Endothelial cell of umbilical vein (primary cell): ENCODE measurements at regions not wholly inside any gene's neighbourhood (a gene's known extent, or its start where the extent isn't known, plus 50 kb on each side); places are given as distances from the start of the nearest gene placed in this dataset.

ENCODE experiments used
- BruUV-seq: library from RNA; stranded (reverse); fragments of 400-500 nt; replicated peaks from 2 replicates; lab custom pipeline; 2021; lab: Mats Ljungman, UMichigan
- CTCF ChIA-PET: fragments of 300-600, 350-600 bp; sonication (Branson Sonifier 250); formaldehyde crosslinking; loops from one replicate; lab custom pipeline; 2021; ENCODE audit warnings: antibody characterized with exemption, inconsistent platforms; lab: Charles Lee
- POLR2A ChIA-PET: fragments of 300-600, 350-600 bp; sonication (Branson Sonifier 250); formaldehyde crosslinking; loops from one replicate; lab custom pipeline; 2021; ENCODE audit warnings: antibody characterized with exemption, inconsistent platforms; lab: Charles Lee
- DNase-seq: peaks from one replicate; pipeline ENCODE4 v3.0.0-alpha.2; 2011; ENCODE audit warnings: low read depth, low spot score
- FAIRE-seq: peaks from 2 replicates; lab custom pipeline; 2011; peaks lifted over from hg19 to GRCh38; lab: Jason Lieb, UNC
- H2AFZ ChIP-seq: 2 replicates; pipeline ENCODE4 v1.6.0; 2012; ENCODE audit warnings: low read depth, low read length, control low read depth, inconsistent platforms
- H3K27ac ChIP-seq: 2 replicates; pipeline ENCODE4 v1.5.1; 2011; ENCODE audit warnings: low read depth, mild to moderate bottlenecking, control low read depth, low read length, moderate library complexity; ENCODE audit not compliant: insufficient read depth
- H3K27me3 ChIP-seq, 2 experiments: 2 replicates each; pipeline versions ENCODE4 v1.6.0 to v1.6.1; 2011; ENCODE audit warnings: low read length in 2 of 2, mixed read lengths in 1 of 2; ENCODE audit not compliant: control insufficient read depth in 2 of 2, insufficient read depth in 2 of 2
- H3K36me3 ChIP-seq, 2 experiments: 2 replicates in 1 of 2; 3 replicates in 1 of 2; pipeline ENCODE4 v1.5.1; 2011; ENCODE audit warnings: low read length in 2 of 2, mild to moderate bottlenecking in 1 of 2, moderate library complexity in 1 of 2; ENCODE audit not compliant: control insufficient read depth in 2 of 2, insufficient read depth in 2 of 2; ENCODE audit errors: extremely low read depth in 1 of 2
- H3K4me1 ChIP-seq: 3 replicates; pipeline ENCODE4 v1.5.1; 2011; ENCODE audit warnings: mild to moderate bottlenecking, low read length; ENCODE audit not compliant: control insufficient read depth, insufficient read depth; ENCODE audit errors: extremely low read depth
- H3K4me2 ChIP-seq: 2 replicates; pipeline ENCODE4 v1.6.1; 2011; ENCODE audit warnings: low read length, control low read depth, mixed read lengths; ENCODE audit not compliant: insufficient read depth
- H3K4me3 ChIP-seq, 3 experiments: fragments of 200-600 bp in 1 of 3; sonication (generic), shearing (Covaris generic) in 1 of 3; replicated peaks in 1 of 3; 2 replicates each; pipeline ENCODE4 v1.5.1; 2011 to 2016; ENCODE audit warnings: control low read depth in 3 of 3, low read length in 3 of 3, mild to moderate bottlenecking in 2 of 3, inconsistent platforms in 1 of 3, low read depth in 1 of 3, moderate library complexity in 1 of 3; ENCODE audit not compliant: insufficient read depth in 1 of 3
- H3K79me2 ChIP-seq: 2 replicates; pipeline ENCODE4 v1.6.0; 2012; ENCODE audit warnings: low read length, inconsistent platforms; ENCODE audit not compliant: control insufficient read depth, insufficient read depth
- H3K9ac ChIP-seq: replicated peaks from 2 replicates; pipeline ENCODE3; 2011; ENCODE audit warnings: low read length, control low read depth; ENCODE audit not compliant: insufficient read depth; ENCODE audit errors: extremely low read depth
- H3K9me1 ChIP-seq: replicated peaks from 3 replicates; pipeline ENCODE4 v1.6.0; 2011; ENCODE audit warnings: mild to moderate bottlenecking, low read length; ENCODE audit not compliant: control insufficient read depth, insufficient read depth; ENCODE audit errors: extremely low read depth
- H3K9me3 ChIP-seq: replicated peaks from 2 replicates; pipeline ENCODE4 v1.5.1; 2012; ENCODE audit warnings: low read length, inconsistent platforms; ENCODE audit not compliant: control insufficient read depth, insufficient read depth
- H4K20me1 ChIP-seq: replicated peaks from 2 replicates; pipeline ENCODE3; 2011; ENCODE audit warnings: mild to moderate bottlenecking, low read length; ENCODE audit not compliant: control insufficient read depth, insufficient read depth; ENCODE audit errors: extremely low read depth
- EZH2 ChIP-seq: IDR thresholded peaks from 2 replicates; pipeline ENCODE4 v1.6.1; 2012; ENCODE audit warnings: borderline replicate concordance, low read depth, mild to moderate bottlenecking, moderate library complexity, low read length, inconsistent platforms; ENCODE audit not compliant: severe bottlenecking
- FOS ChIP-seq: IDR thresholded peaks from 2 replicates; pipeline ENCODE4 v1.6.1; 2011; ENCODE audit warnings: mild to moderate bottlenecking, low read length, moderate library complexity, borderline replicate concordance; ENCODE audit not compliant: insufficient read depth
- GATA2 ChIP-seq: IDR thresholded peaks from 2 replicates; pipeline ENCODE4 v1.7.0; 2011; ENCODE audit warnings: low read depth, mild to moderate bottlenecking, moderate library complexity, mixed read lengths, low read length; ENCODE audit not compliant: insufficient read length, insufficient read depth
- JUN ChIP-seq: IDR thresholded peaks from 2 replicates; pipeline ENCODE4 v1.6.1; 2011; ENCODE audit warnings: borderline replicate concordance, low read depth; ENCODE audit not compliant: insufficient read length, insufficient read depth
- MYC ChIP-seq: IDR thresholded peaks from one replicate; pipeline ENCODE4 v1.6.1; 2011; ENCODE audit warnings: mild to moderate bottlenecking, low read depth, low read length
- POLR2A ChIP-seq: IDR thresholded peaks from 2 replicates; pipeline ENCODE4 v1.6.1; 2012; ENCODE audit warnings: low read depth, mild to moderate bottlenecking, control low read depth, low read length
- POLR2AphosphoS5 ChIP-seq: IDR thresholded peaks from 2 replicates; pipeline ENCODE4 v1.6.1; 2012; ENCODE audit warnings: low read depth, mild to moderate bottlenecking, control low read depth, low read length, moderate library complexity; ENCODE audit not compliant: insufficient read depth
- dilution Hi-C: fragments of 300-500 bp; cut with MboI; formaldehyde crosslinking; loops from one replicate; pipeline ENCODE4 v1.15.0; 2019; ENCODE audit warnings: low sequenced_read_pairs; ENCODE audit not compliant: extremely low pct_ligation_motif_present
- intact Hi-C: fragments of 100-400 bp; cut with micrococcal nuclease; formaldehyde crosslinking; loops from one replicate; pipeline ENCODE4 v1.10.0; 2022
- TF ChIP-seq, protein P1 (sequence below), 2 donors: IDR thresholded peaks; 1 replicate in 1 of 2; 2 replicates in 1 of 2; pipeline ENCODE4 v1.5.1; 2011; ENCODE audit warnings: low read length in 2 of 2, mild to moderate bottlenecking in 2 of 2, moderate library complexity in 2 of 2, control low read depth in 1 of 2, inconsistent platforms in 1 of 2, low read depth in 1 of 2; ENCODE audit not compliant: insufficient read depth in 1 of 2; ENCODE audit errors: extremely low read depth in 1 of 2
- TF ChIP-seq, protein P2 (sequence below): IDR thresholded peaks from 2 replicates; pipeline ENCODE4 v1.6.1; 2011; ENCODE audit not compliant: insufficient read depth, insufficient read length

DNA sequence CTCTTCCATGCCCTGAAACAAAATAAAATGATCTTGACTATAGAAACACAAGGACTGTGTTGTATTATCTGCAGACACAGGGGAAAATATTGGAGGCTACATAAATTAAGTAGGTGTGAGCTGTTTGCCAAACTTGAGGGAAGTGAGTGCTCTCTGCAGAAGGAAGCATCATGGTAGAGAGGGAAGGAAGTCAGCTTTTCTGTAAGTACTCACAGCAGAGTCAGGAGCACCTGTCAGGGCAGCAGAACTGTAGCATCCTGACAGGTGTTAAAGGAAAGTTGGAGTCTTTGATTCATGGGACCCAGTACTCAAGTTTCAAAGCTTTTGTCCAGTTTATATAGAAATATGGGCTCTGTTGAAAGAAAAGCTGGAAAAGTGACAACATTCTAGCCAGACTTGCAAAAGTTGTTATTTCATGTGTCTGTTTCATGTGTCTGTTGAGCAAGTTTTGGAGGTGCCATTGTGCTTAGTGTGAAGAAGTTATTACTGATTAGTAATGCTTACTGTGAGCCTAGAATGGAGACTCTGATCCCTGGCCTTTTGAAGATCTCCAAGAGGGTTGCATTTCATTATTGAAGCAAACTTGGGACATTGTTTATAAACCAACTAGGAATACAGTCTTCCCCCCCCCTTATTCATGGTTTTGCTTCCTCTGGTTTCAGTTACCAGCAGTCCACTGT, 194.7 kb downstream of the SPATA31D1 start:
- H2AFZ ChIP-seq = no peak overlapping the region
- H3K27me3 ChIP-seq = no peaks in the 10 kb centered on the region
- no peaks in the 10 kb centered on the region for H3K9me3 ChIP-seq
- H3K27ac ChIP-seq = no peak overlapping the region
- DNase-seq = no peak
- no peaks in the 10 kb centered on the region for H3K4me1 ChIP-seq
- dilution Hi-C loops = no loop called here
- H3K4me2 ChIP-seq = no peak overlapping the region
- ChIA-PET CTCF (no interaction called here), POLR2A (no interaction called here)
- H3K79me2 ChIP-seq = no peaks in the 10 kb centered on the region
- no peak overlapping the region for H3K9ac ChIP-seq
- no peak overlapping the region for H3K4me3 ChIP-seq
- no TSS peak for BruUV-seq
- TF ChIP-seq MYC (no peak), EZH2 (no peak)
- FAIRE-seq = no peak
- H3K9me1 ChIP-seq = no peaks in the 10 kb centered on the region
- H4K20me1 ChIP-seq = no peaks in the 10 kb centered on the region
- no peaks in the 10 kb centered on the region for H3K36me3 ChIP-seq
- intact Hi-C loops = no loop called here

DNA sequence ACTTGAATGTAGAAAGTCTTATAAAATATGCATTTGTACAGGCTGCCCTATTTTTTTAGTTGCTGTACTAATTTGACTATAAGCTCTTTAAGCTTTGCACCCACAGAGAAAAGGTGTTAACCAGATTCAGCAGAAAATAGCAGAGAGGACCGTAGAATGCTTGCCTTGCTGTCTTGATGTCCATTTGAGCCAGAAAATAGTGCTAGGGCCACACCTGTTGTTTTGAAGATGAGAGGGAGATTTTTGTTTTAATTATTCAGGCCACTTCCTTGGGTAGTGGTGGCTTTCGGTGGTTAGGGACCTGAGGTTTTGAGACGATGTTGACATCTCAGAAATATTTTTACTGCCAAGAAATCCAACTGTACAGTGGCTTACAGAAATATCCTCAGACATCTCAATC, 196.0 kb downstream of the SPATA31D1 start:
- TF ChIP-seq GATA2 (no peak), EZH2 (no peak), POLR2AphosphoS5 (no peak), JUN (no peak), POLR2A (no peak), MYC (no peak), FOS (no peak)
- TF ChIP-seq, protein P1, sequence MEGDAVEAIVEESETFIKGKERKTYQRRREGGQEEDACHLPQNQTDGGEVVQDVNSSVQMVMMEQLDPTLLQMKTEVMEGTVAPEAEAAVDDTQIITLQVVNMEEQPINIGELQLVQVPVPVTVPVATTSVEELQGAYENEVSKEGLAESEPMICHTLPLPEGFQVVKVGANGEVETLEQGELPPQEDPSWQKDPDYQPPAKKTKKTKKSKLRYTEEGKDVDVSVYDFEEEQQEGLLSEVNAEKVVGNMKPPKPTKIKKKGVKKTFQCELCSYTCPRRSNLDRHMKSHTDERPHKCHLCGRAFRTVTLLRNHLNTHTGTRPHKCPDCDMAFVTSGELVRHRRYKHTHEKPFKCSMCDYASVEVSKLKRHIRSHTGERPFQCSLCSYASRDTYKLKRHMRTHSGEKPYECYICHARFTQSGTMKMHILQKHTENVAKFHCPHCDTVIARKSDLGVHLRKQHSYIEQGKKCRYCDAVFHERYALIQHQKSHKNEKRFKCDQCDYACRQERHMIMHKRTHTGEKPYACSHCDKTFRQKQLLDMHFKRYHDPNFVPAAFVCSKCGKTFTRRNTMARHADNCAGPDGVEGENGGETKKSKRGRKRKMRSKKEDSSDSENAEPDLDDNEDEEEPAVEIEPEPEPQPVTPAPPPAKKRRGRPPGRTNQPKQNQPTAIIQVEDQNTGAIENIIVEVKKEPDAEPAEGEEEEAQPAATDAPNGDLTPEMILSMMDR (IDR thresholded peaks at IDR 0.05; ENCODE audit: extremely low read depth in 1 of 2, insufficient read depth in 1 of 2, low read depth in 1 of 2, low read length in 2 of 2) = no peak
- TF ChIP-seq, protein P2, sequence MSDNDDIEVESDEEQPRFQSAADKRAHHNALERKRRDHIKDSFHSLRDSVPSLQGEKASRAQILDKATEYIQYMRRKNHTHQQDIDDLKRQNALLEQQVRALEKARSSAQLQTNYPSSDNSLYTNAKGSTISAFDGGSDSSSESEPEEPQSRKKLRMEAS = no peak
- intact Hi-C loops (no loop called here), dilution Hi-C loops (no loop called here)
- CTCF ChIA-PET = no interaction called here
- H2AFZ ChIP-seq = no peak overlapping the region
- H3K27me3 ChIP-seq = no peaks in the 10 kb centered on the region
- no peaks in the 10 kb centered on the region for H3K79me2 ChIP-seq
- H3K9ac ChIP-seq = no peak overlapping the region
- no peak overlapping the region for H3K27ac ChIP-seq
- H3K9me3 ChIP-seq = no peaks in the 10 kb centered on the region
- POLR2A ChIA-PET = no interaction called here
- no peaks in the 10 kb centered on the region for H4K20me1 ChIP-seq
- H3K4me2 ChIP-seq = no peak overlapping the region
- no TSS peak for BruUV-seq
- H3K36me3 ChIP-seq = no peaks in the 10 kb centered on the region
- no peak for FAIRE-seq
- no peak for DNase-seq
- no peaks in the 10 kb centered on the region for H3K9me1 ChIP-seq
- no peaks in the 10 kb centered on the region for H3K4me1 ChIP-seq
- no peak overlapping the region for H3K4me3 ChIP-seq
